ENCODE measurements at regions not wholly inside any gene's neighbourhood (a gene's known extent, or its start where the extent isn't known, plus 50 kb on each side); places are given as distances from the start of the nearest gene placed in this dataset.
"Not testable (repeated sequence)": the region's sequence is repeated elsewhere in the genome, so short reads cannot be mapped to it uniquely, and the experiment has no call there.

DNA sequence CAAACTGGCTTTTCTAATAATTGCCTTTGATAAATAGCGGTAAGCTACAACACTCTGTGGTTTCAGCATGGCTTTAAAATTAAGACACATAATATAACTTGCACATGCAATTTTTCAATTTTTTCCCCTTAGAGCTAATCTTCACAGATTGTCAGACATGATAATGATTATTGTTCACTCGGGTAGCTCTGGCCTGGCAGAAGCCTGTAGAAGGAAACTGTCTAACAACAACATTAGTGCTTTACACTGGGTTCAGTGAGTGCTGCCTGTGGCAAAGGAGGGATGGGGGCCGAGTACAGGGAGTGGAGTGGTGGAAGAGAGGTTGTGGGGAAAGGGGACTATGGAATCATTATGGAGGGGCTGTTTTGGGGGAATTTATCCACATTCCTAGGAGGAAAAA is 67.2 kb upstream of the AUTS2 start:
- TF ChIP-seq CTCF (conservative IDR thresholded peaks at IDR 0.05) (no peak), ZFX (IDR thresholded peaks at IDR 0.05) (no peak)
- H3K27ac ChIP-seq: no peak overlapping the region

DNA sequence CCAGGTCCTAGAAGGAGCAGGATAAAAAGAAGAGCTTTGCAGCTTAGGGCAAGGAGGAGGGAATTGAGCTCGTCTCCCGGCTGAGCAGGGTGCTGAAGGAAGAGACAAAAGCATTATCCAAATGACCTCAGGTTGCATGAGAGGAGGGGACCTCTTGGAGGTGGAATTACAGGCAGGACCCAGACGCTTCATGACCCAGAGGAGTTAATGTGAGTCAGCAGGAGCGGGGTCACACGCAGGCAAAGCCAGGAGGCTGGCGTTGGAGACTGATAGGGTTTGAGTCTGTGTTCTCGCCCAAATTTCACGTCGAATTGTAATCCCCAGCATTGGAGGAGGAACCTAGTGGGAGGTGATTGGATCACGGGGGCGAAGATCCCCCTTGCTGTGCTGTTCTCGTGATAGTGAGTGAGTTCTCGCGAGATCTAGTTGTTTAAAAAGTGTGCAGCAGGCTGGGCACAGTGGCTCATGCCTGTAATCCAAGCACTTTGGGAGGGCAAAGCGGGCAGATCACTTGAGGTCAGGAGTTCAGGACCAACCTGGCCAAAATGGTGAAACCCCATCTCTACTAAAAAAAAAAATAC is 63.7 kb upstream of the AUTS2 start:
- H3K27ac ChIP-seq: no peak overlapping the region
- TF ChIP-seq CTCF (conservative IDR thresholded peaks at IDR 0.05) (no peak), ZFX (IDR thresholded peaks at IDR 0.05) (no peak)

DNA sequence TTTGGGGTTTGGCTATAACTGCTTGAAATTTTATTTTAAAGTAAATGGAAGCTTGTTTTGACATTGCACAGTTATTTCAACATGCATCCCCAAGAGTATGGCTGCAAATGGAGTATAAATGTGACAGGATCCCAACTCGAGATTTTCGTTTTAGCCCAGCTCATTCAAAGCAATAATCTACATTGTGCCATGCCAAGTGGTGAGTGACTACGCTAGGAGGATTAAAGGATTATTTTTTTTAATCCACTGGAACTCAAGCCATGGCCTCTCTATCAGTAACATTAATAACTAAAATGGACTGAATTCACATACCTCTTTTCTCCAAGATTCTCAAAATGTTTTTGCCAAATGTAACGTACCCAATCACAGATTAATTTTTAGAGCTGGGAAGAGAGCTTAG is 60.6 kb upstream of the AUTS2 start:
- H3K27ac ChIP-seq: no peak overlapping the region
- TF ChIP-seq CTCF (conservative IDR thresholded peaks at IDR 0.05) (no peak), ZFX (IDR thresholded peaks at IDR 0.05) (no peak)

- TF ChIP-seq ZFX (IDR thresholded peaks at IDR 0.05): no peak
- TF ChIP-seq CTCF (conservative IDR thresholded peaks at IDR 0.05): no peak
- H3K27ac ChIP-seq: no peak overlapping the region
Measured at GRCh38 chr7:69539531-69539930, 58.7 kb upstream of the AUTS2 start.

DNA sequence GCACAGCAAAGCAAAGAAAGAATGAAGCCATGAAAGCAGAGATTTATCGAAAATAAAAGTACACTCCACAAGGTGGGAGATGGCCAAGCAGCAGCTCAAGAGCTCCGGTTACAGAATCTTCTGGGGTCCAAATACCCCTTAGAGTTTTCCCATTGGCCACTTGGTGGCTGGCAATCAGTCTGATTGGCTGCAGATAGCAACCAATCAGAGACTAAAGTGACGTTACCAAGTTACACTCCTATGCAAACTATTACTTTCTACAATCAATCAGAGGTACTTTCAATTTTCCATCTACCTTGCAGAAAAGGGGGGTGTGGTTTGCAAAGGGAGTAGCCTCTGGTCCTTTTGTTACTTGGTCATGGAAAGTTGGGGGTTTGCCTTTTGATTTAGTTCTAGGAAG is 58.0 kb upstream of the AUTS2 start:
- TF ChIP-seq CTCF (conservative IDR thresholded peaks at IDR 0.05) (no peak), ZFX (IDR thresholded peaks at IDR 0.05) (no peak)
- no peak overlapping the region for H3K27ac ChIP-seq

GRCh38 chr7:69541779-69542432 is 56.4 kb upstream of the AUTS2 start:
- H3K27ac ChIP-seq: not testable (repeated sequence)

DNA sequence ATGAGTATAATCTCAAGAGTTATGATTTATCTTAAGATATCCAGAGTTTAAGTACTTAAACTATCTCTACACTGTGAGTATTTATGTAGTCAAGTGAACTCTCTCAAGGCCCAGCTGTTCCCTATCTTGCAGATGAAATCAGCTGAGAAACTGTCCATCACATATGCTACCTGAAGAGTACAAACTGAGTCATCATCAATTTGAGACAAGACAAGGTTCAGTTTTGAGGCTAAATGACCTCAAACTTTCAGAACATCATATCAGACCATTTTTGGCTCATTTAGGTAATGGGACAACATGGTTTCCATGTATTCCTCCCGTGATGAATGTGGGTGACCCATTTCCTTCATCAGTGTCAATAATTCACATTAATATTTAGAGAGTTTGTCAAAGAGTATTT is 53.1 kb upstream of the AUTS2 start:
- H3K27ac ChIP-seq: no peak overlapping the region
- TF ChIP-seq ZFX (IDR thresholded peaks at IDR 0.05) (no peak), CTCF (conservative IDR thresholded peaks at IDR 0.05) (no peak)

Data from C4-2B (cell line).